Lung (tissue), 11 donors: ENCODE measurements at regions not wholly inside any gene's neighbourhood (a gene's known extent, or its start where the extent isn't known, plus 50 kb on each side); places are given as distances from the start of the nearest gene placed in this dataset.

Source experiments
- ATAC-seq: fragments of 200-7000 bp; cut with Tn5 transposase; one replicate; pipeline ENCODE4 v1.9.1; 2020; ENCODE audit warnings: moderate number of reproducible peaks; ENCODE audit not compliant: insufficient read depth, low FRiP score
- DNase-seq, 3 donors: peaks; one replicate each; pipeline ENCODE4 v3.0.0-alpha.2; 2013 to 2017
- H3K27ac ChIP-seq, 2 donors: one replicate each; pipeline ENCODE4 v1.5.1; 2013; ENCODE audit warnings: mild to moderate bottlenecking in 2 of 2, moderate library complexity in 2 of 2, control low read depth in 1 of 2, inconsistent platforms in 1 of 2, low read depth in 1 of 2, low read length in 1 of 2
- H3K27me3 ChIP-seq, 3 donors: one replicate each; pipeline ENCODE4 v1.5.1; 2013; ENCODE audit warnings: low read length in 2 of 3; ENCODE audit not compliant: control insufficient read depth in 3 of 3, insufficient read depth in 3 of 3
- H3K36me3 ChIP-seq, 4 donors: one replicate each; pipeline ENCODE4 v1.5.1; 2013; ENCODE audit warnings: low read length in 4 of 4, mild to moderate bottlenecking in 1 of 4, moderate library complexity in 1 of 4; ENCODE audit not compliant: control insufficient read depth in 4 of 4, insufficient read depth in 4 of 4
- H3K4me1 ChIP-seq, 5 donors: one replicate each; pipeline ENCODE4 v1.5.1; 2013; ENCODE audit warnings: low read length in 5 of 5, mild to moderate bottlenecking in 2 of 5, moderate library complexity in 1 of 5; ENCODE audit not compliant: control insufficient read depth in 5 of 5, insufficient read depth in 5 of 5
- H3K4me3 ChIP-seq: one replicate; pipeline ENCODE4 v1.5.1; 2013; ENCODE audit warnings: mild to moderate bottlenecking, control low read depth, moderate library complexity
- H3K9ac ChIP-seq, 2 donors: one replicate each; pipeline ENCODE4 v1.5.1; 2013; ENCODE audit warnings: low read length in 2 of 2, control low read depth in 1 of 2; ENCODE audit not compliant: insufficient read depth in 1 of 2
- H3K9me3 ChIP-seq, 4 donors: one replicate each; pipeline ENCODE4 v1.5.1; 2013; ENCODE audit warnings: low read length in 3 of 4, mild to moderate bottlenecking in 1 of 4, moderate library complexity in 1 of 4; ENCODE audit not compliant: control insufficient read depth in 4 of 4, insufficient read depth in 3 of 4
- CTCF ChIP-seq: IDR thresholded peaks from 2 replicates; pipeline ENCODE4 v1.5.1; 2012; ENCODE audit warnings: mild to moderate bottlenecking; ENCODE audit errors: control extremely low read depth, extremely low read depth
- WGBS, 2 donors: extraction: QIAGEN DNeasy Blood & Tissue Kit; methylation state at CpG; one replicate each; pipeline ENCODE4 v1.1.7; 2013; 5-methylcytosine and 5-hydroxymethylcytosine counted together
- donor health status: control.
- donor health status: control.
- donor health status: Bipolar disorder and iron deficiency.
- donor health status: healthy.
- donor health status: DM: yes; HTN: yes; CAD: no.

GRCh38 chr11:15880291-15880690 is 476.1 kb downstream of the SOX6 start:
- peak in 2 of 3 donors; percentile 36 to 68 for DNase-seq
- H3K4me1 ChIP-seq, result peaks cover 0 to 42% (median 4%) of the 10 kb centered on the region in 5 donors
- 77 to 81% methylated on average over 3 of the region's 3 CpGs for WGBS, 2 donors

GRCh38 chr11:15882876-15883454 is 473.4 kb downstream of the SOX6 start:
- no peak for TF ChIP-seq CTCF
- DNase-seq (peak in 2 of 3 donors; percentile 53 to 73), ATAC-seq (no peak)
- Histone ChIP-seq H3K9me3 (no peaks in the 10 kb centered on the region), H3K27ac (no peak overlapping the region), H3K9ac (no peak overlapping the region), H3K4me1 (peaks cover 0 to 38% (median 4%) of the 10 kb centered on the region in 5 donors), H3K4me3 (no peak overlapping the region), H3K36me3 (no peaks in the 10 kb centered on the region), H3K27me3 (peaks cover 0 to 3% (median 0%) of the 10 kb centered on the region in 3 donors)
- WGBS, 2 donors, result 58 to 63% methylated on average over 9 of the region's 9 CpGs

More at GRCh38 chr11:15880291-15880690, 476.1 kb downstream of the SOX6 start:
- no peak overlapping the region for H3K9ac ChIP-seq
- H3K4me3 ChIP-seq, result no peak overlapping the region
- H3K27ac ChIP-seq, result no peak overlapping the region
- ATAC-seq, result no peak
- no peak for TF ChIP-seq CTCF
- H3K9me3 ChIP-seq, result no peaks in the 10 kb centered on the region
- H3K27me3 ChIP-seq, result no peaks in the 10 kb centered on the region
- no peaks in the 10 kb centered on the region for H3K36me3 ChIP-seq

- Histone ChIP-seq H3K27ac (no peak overlapping the region), H3K9me3 (no peaks in the 10 kb centered on the region), H3K9ac (no peak overlapping the region), H3K36me3 (no peaks in the 10 kb centered on the region), H3K4me3 (no peak overlapping the region), H3K27me3 (peaks cover 0 to 4% (median 0%) of the 10 kb centered on the region in 3 donors), H3K4me1 (peaks cover 0 to 42% (median 4%) of the 10 kb centered on the region in 5 donors)
- WGBS, 2 donors, result 67 to 79% methylated on average over 7 of the region's 7 CpGs
- DNase-seq (peak; percentile 57 to 93 (median 90)), ATAC-seq (no peak)
- no peak for TF ChIP-seq CTCF
These were observed 472.9 kb downstream of the SOX6 start for GRCh38 chr11:15883455-15883920.

- peak in 2 of 3 donors; percentile 15 to 32 for DNase-seq
- WGBS, 2 donors, result 92 to 94% methylated on average over 13 of the region's 13 CpGs
- no peaks in the 10 kb centered on the region for H3K9me3 ChIP-seq
- no peaks in the 10 kb centered on the region for H3K36me3 ChIP-seq
- H3K27me3 ChIP-seq, result peaks cover 0 to 4% (median 0%) of the 10 kb centered on the region in 3 donors
- H3K9ac ChIP-seq, result no peak overlapping the region
- H3K27ac ChIP-seq, result peak overlapping the region in 1 of 2 donors; percentile 63
- peaks cover 0 to 46% (median 4%) of the 10 kb centered on the region in 5 donors for H3K4me1 ChIP-seq
- H3K4me3 ChIP-seq, result no peak overlapping the region
- TF ChIP-seq CTCF, result no peak
- no peak for ATAC-seq
These were observed 472.2 kb downstream of the SOX6 start for GRCh38 chr11:15884141-15884540.
